PC-9 (cell line): ENCODE measurements at regions not wholly inside any gene's neighbourhood (a gene's known extent, or its start where the extent isn't known, plus 50 kb on each side); places are given as distances from the start of the nearest gene placed in this dataset.

ENCODE experiments used
- BruUV-seq: library from RNA; stranded (reverse); fragments of 400-500 nt; replicated peaks from 2 replicates; lab custom pipeline; 2021; lab: Mats Ljungman, UMichigan
- CTCF ChIA-PET: fragments of 300-600 bp; sonication (Branson Sonifier 250); formaldehyde crosslinking; loops from one replicate; lab custom pipeline; 2022; ENCODE audit warnings: antibody characterized with exemption; lab: Charles Lee
- POLR2A ChIA-PET: fragments of 300-600 bp; sonication (Branson Sonifier 250); formaldehyde crosslinking; loops from one replicate; lab custom pipeline; 2022; ENCODE audit warnings: antibody characterized with exemption; ENCODE audit not compliant: unreplicated experiment; lab: Charles Lee
- DNase-seq, 2 experiments: peaks; one replicate each; pipeline versions ENCODE4 v3.0.0 to v3.0.0-alpha.2; 2015 to 2022; ENCODE audit warnings: mixed read lengths in 1 of 2
- H2AFZ ChIP-seq: fragments of 200-600 bp; sonication (generic); 2 replicates; pipeline ENCODE4 v1.8.1; 2017; ENCODE audit warnings: antibody characterized with exemption
- H3F3A ChIP-seq: fragments of 200-600 bp; sonication (generic); 2 replicates; pipeline ENCODE4 v1.8.1; 2017; ENCODE audit warnings: antibody characterized with exemption, mild to moderate bottlenecking, low read depth; ENCODE audit not compliant: insufficient read depth
- H3K27ac ChIP-seq: fragments of 200-600 bp; sonication (generic); 2 replicates; pipeline ENCODE4 v1.6.1; 2016; ENCODE audit warnings: mixed run types
- H3K27me3 ChIP-seq: fragments of 200-600 bp; sonication (generic); 2 replicates; pipeline ENCODE4 v1.6.1; 2016; ENCODE audit warnings: low read depth, mixed run types; ENCODE audit not compliant: insufficient read depth
- H3K36me3 ChIP-seq: fragments of 200-600 bp; sonication (generic); 2 replicates; pipeline ENCODE4 v1.6.1; 2016; ENCODE audit warnings: low read depth, mixed run types
- H3K4me1 ChIP-seq: fragments of 200-600 bp; sonication (generic); replicated peaks from 2 replicates; pipeline ENCODE4 v1.6.1; 2016; ENCODE audit warnings: mixed run types; ENCODE audit not compliant: insufficient read depth
- H3K4me2 ChIP-seq: fragments of 200-600 bp; sonication (generic); 2 replicates; pipeline ENCODE4 v1.6.1; 2017; ENCODE audit warnings: mixed run types
- H3K4me3 ChIP-seq: fragments of 200-600 bp; sonication (generic); 2 replicates; pipeline ENCODE4 v1.6.1; 2016; ENCODE audit warnings: mixed run types
- H3K79me2 ChIP-seq: fragments of 200-600 bp; sonication (generic); 2 replicates; pipeline ENCODE4 v1.6.1; 2017; ENCODE audit warnings: low read depth, mixed run types
- H3K9me2 ChIP-seq: fragments of 200-600 bp; sonication (generic); 2 replicates; pipeline ENCODE4 v1.8.1; 2017; ENCODE audit warnings: mild to moderate bottlenecking; ENCODE audit not compliant: insufficient read depth
- H3K9me3 ChIP-seq: fragments of 200-600 bp; sonication (generic); 2 replicates; pipeline ENCODE4 v1.8.1; 2016; ENCODE audit warnings: low read depth; ENCODE audit not compliant: insufficient read depth
- H4K20me1 ChIP-seq: fragments of 200-600 bp; sonication (generic); 2 replicates; pipeline ENCODE4 v1.8.1; 2017; ENCODE audit not compliant: insufficient read depth
- CTCF ChIP-seq: fragments of 200-600 bp; sonication (generic); conservative IDR thresholded peaks from 2 replicates; pipeline ENCODE4 v1.6.1; 2017; ENCODE audit warnings: mixed run types, antibody characterized with exemption, mild to moderate bottlenecking, moderate library complexity
- EZH2 ChIP-seq: fragments of 200-600 bp; sonication (generic); IDR thresholded peaks from 2 replicates; pipeline ENCODE4 v1.8.0; 2017; ENCODE audit warnings: antibody characterized with exemption, low read depth
- intact Hi-C: fragments of 100-400 bp; cut with micrococcal nuclease; formaldehyde crosslinking; loops from one replicate; pipeline ENCODE4 v1.10.0; 2022; ENCODE audit not compliant: unreplicated experiment

GRCh38 chr4:53809816-53810215 is 218.5 kb upstream of the LNX1 start:
- no peak for DNase-seq
- H3K4me2 ChIP-seq, result no peak overlapping the region
- TF ChIP-seq EZH2, result no peak
- no peak for TF ChIP-seq CTCF
- H3K79me2 ChIP-seq, result no peaks in the 10 kb centered on the region
- no peaks in the 10 kb centered on the region for H3K9me2 ChIP-seq
- no peak overlapping the region for H3K27ac ChIP-seq
- no peaks in the 10 kb centered on the region for H3K27me3 ChIP-seq
- H3K4me1 ChIP-seq, result no peaks in the 10 kb centered on the region
- BruUV-seq, result no TSS peak
- intact Hi-C loops, result no loop called here
- ChIA-PET CTCF (no interaction called here), POLR2A (no interaction called here)
- no peaks in the 10 kb centered on the region for H4K20me1 ChIP-seq
- no peak overlapping the region for H2AFZ ChIP-seq
- no peak overlapping the region for H3K4me3 ChIP-seq
- H3K9me3 ChIP-seq, result no peaks in the 10 kb centered on the region
- H3F3A ChIP-seq, result no peaks in the 10 kb centered on the region
- no peaks in the 10 kb centered on the region for H3K36me3 ChIP-seq

GRCh38 chr4:53805291-53805690 is 214.0 kb upstream of the LNX1 start:
- no peak for TF ChIP-seq CTCF
- TF ChIP-seq EZH2, result no peak
- BruUV-seq, result no TSS peak
- no peak overlapping the region for H3K27ac ChIP-seq
- no peak for DNase-seq
- no peaks in the 10 kb centered on the region for H3K9me3 ChIP-seq
- H3F3A ChIP-seq, result no peaks in the 10 kb centered on the region
- no peaks in the 10 kb centered on the region for H4K20me1 ChIP-seq
- H3K79me2 ChIP-seq, result no peaks in the 10 kb centered on the region
- H3K9me2 ChIP-seq, result no peaks in the 10 kb centered on the region
- no peak overlapping the region for H3K4me3 ChIP-seq
- ChIA-PET POLR2A (no interaction called here), CTCF (interaction anchor here (0.6 kb wide), 1 partner anchor 211 kb away, joined by 3 read pairs; no protein-coding TSS in a partner anchor)
- intact Hi-C loops, result no loop called here
- H3K36me3 ChIP-seq, result no peaks in the 10 kb centered on the region
- no peaks in the 10 kb centered on the region for H3K27me3 ChIP-seq
- H2AFZ ChIP-seq, result no peak overlapping the region
- no peak overlapping the region for H3K4me2 ChIP-seq
- H3K4me1 ChIP-seq, result no peaks in the 10 kb centered on the region

DNA sequence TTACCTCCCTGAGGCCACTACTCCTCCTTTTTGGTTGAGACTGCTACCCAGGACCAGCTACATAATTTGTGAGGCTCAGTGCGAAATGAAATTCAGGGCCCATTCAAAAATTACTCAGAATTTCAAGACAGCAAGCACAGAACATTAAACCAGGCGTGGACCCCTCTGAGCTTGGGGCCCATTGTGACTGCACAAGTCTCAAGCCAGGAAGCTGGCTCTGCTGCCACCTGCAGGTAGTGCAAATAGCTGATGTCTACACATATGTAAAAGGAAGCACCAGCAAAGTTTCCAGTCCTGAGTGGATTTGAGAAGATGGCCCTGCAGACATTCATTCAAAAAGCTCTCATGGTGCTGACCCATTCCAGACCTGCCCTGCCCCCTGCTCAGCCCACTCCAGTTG is 213.4 kb upstream of the LNX1 start:
- no peaks in the 10 kb centered on the region for H3K79me2 ChIP-seq

More for the DNA sequence above, 213.4 kb upstream of the LNX1 start:
- TF ChIP-seq CTCF (peak; percentile 59), EZH2 (no peak)
- DNase-seq, result peak in 1 of 2 experiments; percentile 10
- Histone ChIP-seq H3K4me1 (no peaks in the 10 kb centered on the region), H3K9me3 (no peaks in the 10 kb centered on the region), H3K27ac (no peak overlapping the region), H3K36me3 (no peaks in the 10 kb centered on the region), H4K20me1 (no peaks in the 10 kb centered on the region), H2AFZ (no peak overlapping the region), H3K4me3 (no peak overlapping the region), H3F3A (no peaks in the 10 kb centered on the region), H3K9me2 (no peaks in the 10 kb centered on the region), H3K4me2 (no peak overlapping the region), H3K27me3 (no peaks in the 10 kb centered on the region)
- POLR2A ChIA-PET, result no interaction called here
- intact Hi-C loops, result loop anchor here (1.0 kb wide), 1 partner anchor 607 kb away; no protein-coding TSS in a partner anchor
- no TSS peak for BruUV-seq
- CTCF ChIA-PET, result interaction anchor here (0.6 kb wide), 1 partner anchor 212 kb away, joined by 3 read pairs; no protein-coding TSS in a partner anchor
